Tibial nerve (tissue), 3 donors: ENCODE measurements at regions not wholly inside any gene's neighbourhood (a gene's known extent, or its start where the extent isn't known, plus 50 kb on each side); places are given as distances from the start of the nearest gene placed in this dataset.

Source experiments
- CTCF ChIP-seq, 5 experiments: fragments of 200-600 bp in 3 of 5; fragments of 450-650 bp in 2 of 5; sonication (generic) in 3 of 5; IDR thresholded peaks; one replicate each; pipeline ENCODE4 v1.5.1; 2016 to 2019; ENCODE audit warnings: antibody characterized with exemption in 5 of 5, mild to moderate bottlenecking in 3 of 5, moderate library complexity in 2 of 5
- POLR2A ChIP-seq, 2 donors: fragments of 450-650 bp; IDR thresholded peaks; one replicate each; pipeline ENCODE4 v1.6.1; 2017; ENCODE audit warnings: antibody characterized with exemption in 2 of 2, mild to moderate bottlenecking in 2 of 2, moderate library complexity in 2 of 2

GRCh38 chr2:163455815-163456214 is 280.0 kb downstream of the FIGN start:
- TF ChIP-seq POLR2A (IDR thresholded peaks at IDR 0.05) (no peak), CTCF (IDR thresholded peaks at IDR 0.05) (no peak)
